ENCODE measurements at regions not wholly inside any gene's neighbourhood (a gene's known extent, or its start where the extent isn't known, plus 50 kb on each side); places are given as distances from the start of the nearest gene placed in this dataset.
A peak's percentile ranks its signal among the peaks of the same experiment; 100 is the strongest.
"Not testable (repeated sequence)": the region's sequence is repeated elsewhere in the genome, so short reads cannot be mapped to it uniquely, and the experiment has no call there.

DNA sequence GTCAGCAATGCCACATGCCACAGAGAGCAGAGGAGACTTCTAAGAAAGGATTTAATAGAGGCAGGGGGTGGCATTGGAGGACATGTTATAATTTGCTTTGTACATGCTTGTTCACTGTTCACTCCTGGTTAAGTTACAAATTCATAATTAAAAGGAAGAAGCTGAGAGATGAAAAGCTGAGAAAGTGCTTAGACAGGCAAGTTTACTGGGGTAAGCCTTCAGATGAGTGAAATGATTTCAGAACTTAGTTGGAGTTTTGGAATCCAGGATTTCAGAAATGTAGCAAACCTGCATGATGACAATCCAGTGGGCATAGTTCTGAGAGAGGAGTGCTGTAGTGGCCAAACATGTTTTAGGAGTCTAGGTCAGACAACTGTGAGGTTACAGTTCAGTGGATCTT is 67.3 kb upstream of the FBXO33 start:
- no peak for DNase-seq

DNA sequence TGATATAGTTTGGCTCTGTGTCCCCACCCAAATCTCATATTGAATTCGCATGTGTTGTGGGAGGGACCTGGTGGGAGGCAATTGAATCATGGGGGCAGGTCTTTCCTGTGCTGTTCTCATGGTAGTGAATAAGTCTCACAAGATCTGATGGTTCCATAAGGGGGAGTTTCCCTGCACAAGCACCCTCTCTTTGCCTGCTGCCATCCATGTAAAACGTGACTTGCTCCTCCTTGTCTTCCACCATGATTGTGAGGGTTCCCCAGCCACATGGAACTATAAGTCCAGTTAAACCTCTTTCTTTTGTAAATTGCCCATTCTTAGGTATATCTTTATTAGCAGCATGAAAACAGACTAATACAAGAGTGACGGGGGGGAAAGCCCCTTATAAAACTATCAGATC is 65.4 kb upstream of the FBXO33 start:
- DNase-seq, result not testable (repeated sequence)

DNA sequence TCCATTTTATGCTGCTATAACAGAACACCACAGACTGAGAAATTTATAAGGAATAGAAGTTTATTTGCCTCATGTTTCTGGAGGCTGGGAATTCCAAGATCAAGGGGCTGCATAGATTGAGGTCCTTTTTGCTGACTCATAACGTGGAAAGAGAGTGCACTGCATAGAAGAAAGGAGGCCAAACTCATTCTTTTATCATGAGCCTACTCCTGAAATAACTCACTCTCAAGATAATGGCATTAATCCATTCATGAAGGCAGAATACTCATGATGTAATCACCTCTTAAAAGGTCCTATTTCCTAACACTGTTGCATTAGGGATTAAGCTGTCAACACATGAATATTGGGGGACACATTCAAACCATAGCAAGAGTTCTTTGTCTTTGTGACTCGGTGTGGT is 60.0 kb upstream of the FBXO33 start:
- no peak for DNase-seq

DNA sequence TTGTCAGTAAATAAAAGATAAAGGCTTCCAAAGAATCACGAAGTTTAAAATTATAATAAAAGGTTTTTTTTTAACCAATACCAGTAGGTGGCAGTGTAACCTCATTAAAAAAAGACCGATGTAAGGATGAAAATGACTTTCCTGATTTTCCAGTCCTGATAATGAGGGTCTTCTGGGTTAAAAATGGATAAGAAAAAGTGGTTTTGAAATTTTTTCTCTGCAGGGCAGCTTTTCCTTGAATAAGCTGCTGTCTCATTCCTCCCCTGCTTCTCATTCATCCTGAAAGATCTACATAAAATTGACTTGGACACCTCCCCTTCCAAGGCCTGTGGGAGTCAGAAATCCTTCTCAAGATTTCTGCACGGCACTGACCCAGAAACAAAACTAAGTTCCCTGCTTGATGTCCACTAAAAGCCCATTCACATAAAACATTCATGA is 58.9 kb upstream of the FBXO33 start:
- DNase-seq, result peak; percentile 39

DNA sequence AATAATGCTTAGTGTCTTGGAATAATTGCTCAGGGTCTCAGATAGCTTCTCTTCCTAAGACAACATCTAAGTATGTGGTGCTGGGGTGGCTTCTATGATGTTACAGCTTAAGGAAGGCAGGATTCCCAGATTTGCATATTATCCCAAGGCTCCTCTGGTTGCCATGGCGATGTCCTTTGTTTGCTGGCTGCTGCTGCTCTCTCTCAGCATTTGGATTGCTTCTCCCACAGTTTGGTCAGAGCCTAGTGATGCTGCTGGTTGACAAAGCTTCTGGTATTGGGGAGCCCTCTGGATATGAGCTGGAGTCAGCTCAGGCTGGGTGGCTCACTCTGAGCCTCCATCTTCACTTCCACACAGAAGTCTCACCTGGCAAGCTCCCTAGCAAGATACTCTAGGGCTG is 56.4 kb upstream of the FBXO33 start:
- no peak for DNase-seq

DNA sequence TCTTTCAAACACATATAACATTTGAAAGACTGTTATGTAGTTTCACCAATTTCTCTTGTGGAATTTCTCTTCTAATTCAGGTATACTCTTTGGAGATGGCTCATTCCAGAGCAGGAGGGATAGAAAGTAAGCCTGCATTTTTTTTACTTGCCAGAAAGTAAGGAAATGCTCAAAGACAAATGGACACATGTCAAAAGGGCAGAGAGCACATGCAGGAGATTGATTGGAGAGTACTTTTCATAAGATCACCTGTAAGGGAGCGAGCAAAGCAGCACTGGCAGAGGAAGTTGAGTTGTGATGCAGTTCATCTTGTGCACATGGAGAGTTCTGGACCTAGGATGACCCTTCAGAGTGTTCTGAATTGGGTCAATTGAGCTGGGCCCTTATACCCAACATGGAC is 51.4 kb upstream of the FBXO33 start:
- DNase-seq, result no peak
